Fibroblast of peridontal ligament (primary cell): ENCODE measurements at regions not wholly inside any gene's neighbourhood (a gene's known extent, or its start where the extent isn't known, plus 50 kb on each side); places are given as distances from the start of the nearest gene placed in this dataset.
"Not testable (repeated sequence)": the region's sequence is repeated elsewhere in the genome, so short reads cannot be mapped to it uniquely, and the experiment has no call there.

Source experiments
- DNase-seq: peaks from one replicate; pipeline ENCODE4 v3.0.0-alpha.2; 2010; ENCODE audit errors: extremely low read depth

DNA sequence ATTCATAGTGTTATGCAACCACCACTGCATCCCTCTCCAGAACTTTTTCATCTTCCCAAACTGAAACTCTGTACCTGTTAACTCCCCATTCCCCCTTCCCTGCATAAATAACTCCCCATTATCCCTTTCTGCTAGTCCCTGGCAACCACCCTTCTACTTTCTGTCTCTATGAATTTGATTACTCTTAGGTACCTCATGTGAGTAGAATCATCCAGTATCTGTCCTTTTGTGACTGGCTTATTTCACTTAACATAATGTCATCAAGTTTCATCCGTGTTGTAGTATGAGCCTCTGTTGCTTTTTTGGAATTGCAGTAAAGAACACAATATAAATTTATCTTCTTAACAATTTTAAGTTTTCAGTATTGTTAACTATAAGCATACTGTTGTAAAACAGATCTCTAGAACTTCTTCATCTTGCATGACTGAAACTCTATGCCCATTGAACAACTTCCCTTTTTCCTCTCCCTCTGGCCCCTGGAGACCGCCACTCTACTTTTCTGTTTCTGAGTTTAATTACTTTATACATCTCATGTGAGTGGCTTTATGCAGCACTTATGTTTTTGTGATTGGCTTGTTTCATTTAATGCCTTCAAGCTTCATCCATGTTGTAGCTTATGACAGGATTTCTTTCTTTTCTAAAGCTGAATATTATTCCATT, 87.3 kb upstream of the ABCC4 start:
- no peak for DNase-seq

DNA sequence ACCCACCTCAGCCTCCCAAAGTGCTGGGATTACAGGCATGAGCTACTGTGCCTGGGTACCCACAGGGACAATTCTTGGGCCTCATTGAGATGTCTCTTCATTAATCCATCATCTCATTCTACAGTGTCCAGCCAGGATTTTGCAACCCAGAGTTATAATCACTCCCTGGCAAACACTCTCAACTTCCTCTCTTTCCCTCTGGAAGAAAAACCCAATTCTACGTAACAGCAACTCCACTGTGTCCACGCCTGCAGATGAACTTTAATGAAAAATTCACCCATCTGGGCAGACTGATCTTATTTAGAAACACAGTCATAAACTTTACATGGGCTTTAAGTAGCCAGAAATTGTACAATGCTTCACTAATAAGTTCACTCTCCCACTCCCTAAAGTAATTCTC, 90.1 kb upstream of the ABCC4 start:
- no peak for DNase-seq

DNA sequence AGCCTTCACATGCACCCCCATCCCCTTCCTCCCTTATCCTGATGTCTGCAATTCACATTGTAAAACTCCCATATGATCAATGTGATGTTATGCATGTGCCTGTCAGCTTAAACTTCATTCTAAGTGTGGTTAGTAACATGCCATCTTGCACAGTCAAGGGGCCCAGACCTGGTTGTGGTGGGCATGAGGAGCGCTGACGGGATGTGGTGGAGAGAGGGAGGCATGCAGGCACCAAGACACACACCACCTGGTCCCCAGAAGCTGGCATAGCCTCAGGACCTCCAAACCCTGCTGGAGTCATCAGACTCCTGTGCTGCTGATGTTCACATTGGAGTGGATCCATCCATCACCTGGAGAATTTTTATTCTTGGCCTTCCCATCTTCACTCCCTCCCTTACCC, 90.5 kb upstream of the ABCC4 start:
- no peak for DNase-seq

DNA sequence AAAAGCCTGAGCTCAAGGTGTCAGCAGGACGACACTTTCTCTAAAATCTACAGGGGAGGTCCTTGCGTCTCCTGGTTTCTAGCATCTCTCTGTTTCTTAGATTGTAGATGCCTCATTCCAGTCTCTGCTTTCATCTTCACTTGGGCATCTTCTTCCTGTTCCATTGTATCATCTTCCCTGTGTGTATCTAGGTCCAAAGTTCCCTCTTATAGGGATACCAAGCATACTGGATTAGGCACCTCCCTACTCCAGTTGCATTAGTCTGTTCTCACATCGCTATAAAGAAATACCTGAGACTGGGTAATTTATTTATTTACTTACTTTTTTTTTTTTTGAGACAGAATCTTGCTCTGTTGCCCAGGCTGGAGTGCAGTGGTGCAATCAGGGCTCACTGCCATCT, 91.3 kb upstream of the ABCC4 start:
- DNase-seq: no peak

DNA sequence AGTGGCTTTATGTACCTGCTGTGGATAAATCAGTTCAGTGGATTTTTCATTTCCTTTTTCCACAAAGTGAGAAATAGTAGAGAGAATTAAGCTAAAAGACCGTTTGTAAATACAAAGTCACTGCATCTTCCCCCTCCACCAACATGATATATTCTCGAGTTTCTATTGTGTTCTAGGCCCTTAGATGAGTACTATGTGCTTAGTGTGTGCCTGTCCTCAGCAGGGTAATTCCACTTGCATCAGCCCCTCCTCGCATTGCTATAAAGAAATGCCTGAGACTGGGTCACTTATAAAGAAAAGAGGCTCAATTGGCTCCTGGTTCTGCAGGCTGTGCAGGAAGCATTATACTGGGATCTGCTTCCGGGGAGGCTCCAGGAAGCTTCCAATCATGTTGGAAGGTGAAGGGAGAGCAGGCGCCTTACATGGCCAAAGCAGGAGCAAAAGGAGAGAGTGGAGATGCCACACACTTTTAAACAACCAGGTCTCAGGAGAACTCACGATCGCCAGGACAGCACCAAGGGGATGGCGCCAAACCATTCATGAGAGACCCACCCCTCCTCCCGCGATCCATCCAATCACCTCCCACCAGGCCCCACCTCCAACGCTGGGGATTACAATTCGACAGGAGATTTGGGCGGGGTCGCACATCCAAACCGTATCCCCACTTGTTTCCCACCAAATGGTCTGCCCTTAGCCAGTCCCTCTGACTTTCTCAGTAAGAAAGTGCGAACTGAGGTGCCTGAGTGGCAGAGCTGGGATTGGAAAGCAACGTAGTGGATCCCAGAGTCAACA, 102.3 kb upstream of the ABCC4 start:
- no peak for DNase-seq

DNA sequence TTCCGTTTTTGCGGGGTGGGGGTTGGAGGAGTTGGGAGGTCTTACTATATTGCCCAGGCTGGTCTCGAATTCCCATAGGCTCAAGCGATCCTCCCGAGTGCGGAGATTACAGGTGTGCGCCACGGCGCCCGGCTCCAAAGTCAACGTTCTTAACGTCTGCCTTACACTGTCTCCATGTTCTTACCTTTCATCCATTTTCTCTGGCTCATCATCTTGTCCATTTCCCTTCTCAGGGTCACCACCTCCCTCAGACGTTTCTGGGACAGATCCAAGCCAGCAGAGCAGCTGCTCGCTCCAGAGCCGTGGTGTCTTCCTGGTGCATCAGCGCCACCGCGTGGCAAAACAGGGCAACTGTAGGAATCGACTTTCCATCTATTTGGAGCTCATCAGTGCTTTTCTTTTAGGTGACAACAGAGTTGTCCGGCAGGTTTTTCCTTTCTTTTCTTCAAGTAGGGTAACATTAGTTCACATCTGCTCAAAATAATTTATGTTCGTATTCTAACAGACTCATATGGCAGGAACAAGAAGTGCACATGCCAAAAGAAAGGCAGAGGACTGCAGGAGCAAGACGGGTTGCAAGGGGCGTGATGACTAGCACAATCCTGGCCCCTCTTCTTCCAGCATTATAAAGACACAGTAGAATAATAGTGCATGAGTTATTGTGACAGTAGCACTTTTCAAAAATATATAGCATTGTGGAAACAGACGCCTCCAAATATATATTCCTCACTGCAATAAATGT, 103.1 kb upstream of the ABCC4 start:
- DNase-seq: peak; percentile 75

DNA sequence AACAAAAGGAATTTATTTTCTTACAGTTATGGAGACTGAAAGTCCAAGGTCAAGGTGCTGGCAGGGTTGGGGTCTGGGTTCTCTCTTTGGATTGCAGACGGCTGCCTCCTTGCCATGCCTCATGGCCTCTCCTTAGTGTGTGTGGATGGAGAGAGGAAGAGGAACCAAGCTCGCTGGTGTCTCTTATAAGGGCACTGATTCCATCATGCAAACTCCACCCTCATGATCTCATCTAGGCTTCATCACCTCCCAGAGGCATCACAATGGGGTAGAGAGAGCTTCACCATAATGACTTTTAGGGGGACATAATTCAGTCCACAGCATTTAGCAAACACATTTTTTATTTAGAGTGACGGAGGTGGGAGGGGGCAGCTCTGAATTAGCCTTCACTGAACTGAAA, 104.9 kb upstream of the ABCC4 start:
- no peak for DNase-seq

DNA sequence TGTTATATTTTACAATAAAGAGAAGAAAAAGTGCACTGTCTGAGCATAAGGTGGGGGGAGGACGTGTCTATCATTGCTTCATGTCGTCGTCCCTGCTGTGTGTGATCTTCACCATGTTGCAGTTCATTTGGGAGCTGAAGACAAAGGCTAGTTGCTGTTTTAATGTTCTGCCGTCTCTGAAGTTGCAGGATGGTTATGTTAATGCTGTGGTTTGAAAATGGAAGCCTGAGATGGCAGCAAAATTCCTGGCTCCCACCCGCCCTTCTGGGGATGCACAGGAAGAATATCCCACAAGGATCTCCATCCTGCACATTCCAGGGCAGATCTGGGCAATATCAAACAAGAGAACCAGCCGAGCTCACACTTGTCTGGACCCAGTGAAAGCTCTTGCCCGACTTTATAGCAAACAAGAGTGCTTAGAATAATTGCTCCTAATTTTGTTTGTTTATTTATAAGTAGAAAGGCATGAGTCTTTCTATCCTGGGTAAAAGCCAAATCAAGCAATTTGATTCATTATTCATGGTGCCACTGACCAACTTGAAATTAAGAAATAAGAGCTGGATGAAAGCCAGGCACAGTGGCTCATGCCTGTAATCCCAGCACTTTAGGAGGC, 110.3 kb upstream of the ABCC4 start:
- DNase-seq: no peak

DNA sequence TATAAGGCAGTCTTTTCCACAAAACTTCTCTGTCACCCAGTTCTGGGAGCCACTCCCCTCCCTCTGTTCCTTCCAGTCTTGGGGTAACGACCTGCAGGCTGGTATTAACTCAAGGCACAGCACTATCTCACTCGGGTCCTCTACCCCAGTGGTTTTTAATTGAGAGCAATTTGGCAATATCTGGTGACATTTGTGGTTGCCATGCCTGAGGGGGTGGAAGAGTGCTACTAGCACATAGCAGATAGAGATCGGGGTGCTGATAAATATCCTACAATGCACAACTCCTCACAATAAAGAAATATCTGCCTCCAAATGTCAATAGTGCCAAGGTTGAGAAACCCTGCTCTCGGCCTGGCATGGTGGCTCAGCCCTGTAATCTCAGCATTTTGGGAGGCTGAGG, 117.7 kb upstream of the ABCC4 start:
- DNase-seq: no peak

DNA sequence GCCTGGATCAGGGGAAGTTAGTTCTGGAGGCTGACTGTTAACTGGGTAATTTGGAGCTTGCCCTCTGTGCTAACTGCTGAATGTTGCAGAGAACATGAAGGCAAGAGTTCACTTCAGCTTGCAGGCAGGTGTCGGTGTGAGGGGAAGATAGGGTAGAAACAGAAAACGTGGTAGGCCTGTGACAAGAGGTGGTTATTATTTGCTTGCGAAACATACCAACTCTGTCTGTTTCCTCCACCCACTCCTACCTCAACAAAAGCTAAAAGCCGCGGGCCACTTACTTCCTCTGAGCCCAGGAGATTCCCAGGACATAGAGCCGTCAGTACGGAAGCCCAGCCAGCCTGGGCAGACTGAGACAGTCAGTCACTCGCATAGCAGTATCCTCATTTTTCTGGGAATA, 119.2 kb upstream of the ABCC4 start:
- no peak for DNase-seq

DNA sequence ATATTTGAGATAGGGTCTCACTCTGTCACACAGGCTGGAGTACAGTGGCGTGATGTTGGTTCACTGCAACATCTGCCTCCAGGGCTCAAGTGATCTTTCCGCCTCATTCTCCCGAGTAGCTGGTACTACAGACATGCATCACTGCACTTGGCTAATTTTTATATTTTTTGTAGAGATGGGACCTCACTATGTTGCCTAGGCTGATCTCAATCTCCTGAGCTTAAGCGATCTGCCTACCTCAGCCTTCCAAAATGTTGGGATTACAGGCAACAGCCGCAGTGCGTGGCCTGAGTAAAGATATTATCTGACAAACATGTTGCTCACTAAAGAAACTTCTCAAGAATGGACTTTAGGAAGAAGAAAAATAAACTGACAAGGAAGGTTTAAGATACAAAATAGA, 125.4 kb upstream of the ABCC4 start:
- no peak for DNase-seq

DNA sequence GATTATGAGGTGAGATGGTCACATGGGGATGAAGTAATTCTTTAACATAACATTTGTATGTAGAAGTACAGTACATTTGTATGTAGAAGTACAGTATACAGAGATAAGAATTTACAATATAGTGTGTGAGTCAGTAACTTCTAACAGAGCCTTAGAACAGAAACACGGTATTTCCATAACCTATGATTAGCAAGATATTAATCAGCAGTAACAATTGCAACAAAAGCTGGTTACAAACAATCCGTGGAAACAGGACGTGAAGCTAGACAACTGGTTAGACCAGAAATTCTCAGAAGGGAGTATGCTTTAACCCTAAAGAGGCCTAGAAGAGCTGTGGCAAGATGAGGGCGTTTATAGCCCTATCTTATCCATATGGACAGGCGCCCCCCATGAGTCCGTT, 122.0 kb upstream of the CLDN10 start:
- not testable (repeated sequence) for DNase-seq

DNA sequence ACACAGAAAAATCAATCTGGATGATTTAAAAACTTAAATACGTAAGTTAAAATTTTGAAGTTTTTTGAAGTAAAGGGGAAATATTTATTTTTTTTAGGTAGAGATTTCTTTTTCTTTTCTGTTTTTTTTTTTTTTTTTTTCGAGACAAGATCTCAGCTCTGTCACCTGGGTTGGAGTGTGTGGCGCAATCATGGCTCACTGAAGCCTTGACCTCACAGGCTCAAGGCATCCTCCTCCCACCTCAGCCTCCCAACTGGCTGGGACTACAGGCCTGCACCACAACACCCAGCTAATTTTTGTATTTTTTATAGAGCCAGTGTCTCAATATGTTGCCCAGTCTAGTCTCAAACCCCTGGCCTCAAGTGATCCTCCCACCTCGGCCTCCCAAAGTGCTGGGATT, 120.4 kb upstream of the CLDN10 start:
- no peak for DNase-seq

DNA sequence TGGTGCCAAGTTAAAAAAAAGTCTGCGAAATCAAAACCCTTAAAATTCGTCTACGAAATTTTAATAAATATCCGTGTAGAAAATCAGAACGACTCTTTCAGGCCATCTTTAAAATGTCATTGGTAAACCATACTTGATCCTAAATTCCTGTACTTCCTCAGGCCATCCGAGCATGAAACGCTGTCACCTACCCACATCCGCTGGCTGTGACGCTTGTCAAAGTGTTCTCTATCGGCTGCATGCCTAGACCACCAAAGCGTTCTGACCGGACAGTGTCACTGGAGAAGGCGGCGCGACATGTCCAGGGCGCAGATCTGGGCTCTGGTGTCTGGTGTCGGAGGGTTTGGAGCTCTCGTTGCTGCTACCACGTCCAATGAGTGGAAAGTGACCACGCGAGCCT, 119.0 kb upstream of the CLDN10 start:
- DNase-seq: no peak

DNA sequence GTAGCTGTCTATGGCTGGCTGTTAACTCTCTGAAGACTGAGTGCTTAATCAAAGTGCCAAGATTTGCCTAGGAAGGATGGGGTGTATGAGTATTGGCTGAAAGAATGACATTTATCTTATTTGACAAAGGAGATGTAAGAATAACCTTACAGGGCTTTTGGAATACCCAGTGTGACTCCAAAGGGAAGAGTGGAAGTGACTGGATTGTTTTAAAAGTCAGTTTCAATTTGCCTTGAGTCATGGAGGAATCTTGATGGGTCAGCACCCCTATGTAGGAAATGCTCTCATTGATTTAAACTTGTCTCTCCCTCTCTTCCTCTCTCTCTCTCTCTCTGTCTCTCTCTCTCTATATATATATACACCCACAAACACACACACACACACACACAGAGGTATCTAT, 118.4 kb upstream of the CLDN10 start:
- no peak for DNase-seq

DNA sequence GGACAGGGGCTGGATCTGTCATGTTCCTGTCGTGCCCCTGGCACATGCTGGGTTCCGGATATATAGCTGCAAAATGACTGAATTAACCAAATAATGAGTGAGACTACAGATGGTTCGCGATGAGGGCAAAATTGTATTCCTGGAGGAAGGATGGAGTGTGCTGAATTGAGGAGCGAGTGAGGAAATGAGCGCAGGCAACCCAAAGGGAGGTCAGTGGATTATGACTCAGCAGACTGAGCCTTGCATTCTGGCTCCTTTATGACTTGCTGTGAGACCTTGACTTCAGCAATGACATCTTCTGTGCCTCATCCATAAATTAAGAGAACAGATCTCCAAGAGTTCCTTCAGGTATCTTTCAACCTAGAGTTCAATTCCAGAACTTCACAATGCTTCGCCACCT, 115.0 kb upstream of the CLDN10 start:
- DNase-seq: no peak

DNA sequence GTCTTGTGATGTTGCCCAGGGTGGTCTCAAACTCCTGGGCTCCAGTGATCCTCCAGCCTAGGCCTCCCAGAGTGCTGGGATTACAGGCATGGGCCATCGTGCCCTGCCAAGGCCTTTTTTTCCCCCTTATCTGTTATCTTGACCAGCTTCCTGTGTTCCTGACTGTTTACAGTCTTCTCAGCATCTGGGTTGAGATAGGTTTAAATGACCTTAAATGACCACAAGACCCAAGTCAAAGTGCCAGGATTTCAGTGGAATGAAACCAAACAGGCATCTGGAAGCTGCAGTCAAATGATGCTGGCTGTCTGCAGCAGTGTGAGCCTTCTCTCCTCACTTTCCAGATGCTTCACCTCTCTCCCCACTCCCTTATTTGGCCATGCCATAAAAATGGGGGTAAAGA, 114.2 kb upstream of the CLDN10 start:
- DNase-seq: no peak

DNA sequence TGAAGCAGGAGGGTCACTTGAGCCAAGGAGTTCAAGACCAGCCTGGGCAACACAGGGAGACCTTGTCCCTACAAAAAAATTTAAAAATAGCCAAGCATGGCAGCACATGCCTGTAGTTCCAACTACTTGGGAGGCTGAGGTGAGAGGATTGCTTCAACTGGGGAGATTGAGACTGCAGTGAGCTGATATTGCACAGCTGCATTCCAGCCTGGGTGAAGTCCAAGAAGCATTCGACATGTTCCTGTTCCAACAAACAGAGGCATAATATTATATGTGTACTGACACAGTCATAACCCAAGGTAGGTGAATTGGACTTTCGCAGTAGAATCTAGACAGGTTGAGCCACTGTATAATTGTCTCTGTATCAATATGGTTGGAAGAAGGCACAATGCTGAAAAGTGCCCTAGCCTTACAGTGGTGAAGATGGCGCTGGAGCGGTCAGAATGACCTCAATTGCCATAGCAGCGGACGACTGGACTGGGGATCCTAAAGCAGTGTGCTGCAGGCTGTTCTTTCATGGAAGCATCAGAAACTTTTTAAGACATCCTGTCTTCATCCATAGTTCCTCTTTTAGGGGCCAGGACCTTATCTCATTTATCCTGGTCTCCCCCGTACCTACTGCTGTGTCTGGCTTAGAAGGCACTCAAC, 112.0 kb upstream of the CLDN10 start:
- no peak for DNase-seq

DNA sequence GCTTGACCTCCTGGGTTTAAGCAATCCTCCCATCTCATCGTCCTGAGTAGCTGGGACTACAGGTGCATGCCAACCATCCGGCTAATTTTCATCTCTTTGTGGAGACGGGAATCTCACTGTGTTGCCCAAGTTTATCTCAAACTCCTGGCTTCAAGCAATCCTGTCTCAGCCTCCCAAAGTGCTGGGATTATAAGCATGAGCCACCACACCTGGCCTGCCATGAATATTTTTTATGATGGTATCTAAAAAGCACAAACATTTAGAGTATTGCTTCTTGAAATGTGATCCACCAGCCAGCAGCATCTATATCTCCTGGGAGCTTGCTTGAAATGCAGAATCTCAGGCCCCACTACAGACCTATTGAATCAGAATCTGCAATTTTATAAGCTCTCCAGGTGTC, 111.2 kb upstream of the CLDN10 start:
- no peak for DNase-seq

DNA sequence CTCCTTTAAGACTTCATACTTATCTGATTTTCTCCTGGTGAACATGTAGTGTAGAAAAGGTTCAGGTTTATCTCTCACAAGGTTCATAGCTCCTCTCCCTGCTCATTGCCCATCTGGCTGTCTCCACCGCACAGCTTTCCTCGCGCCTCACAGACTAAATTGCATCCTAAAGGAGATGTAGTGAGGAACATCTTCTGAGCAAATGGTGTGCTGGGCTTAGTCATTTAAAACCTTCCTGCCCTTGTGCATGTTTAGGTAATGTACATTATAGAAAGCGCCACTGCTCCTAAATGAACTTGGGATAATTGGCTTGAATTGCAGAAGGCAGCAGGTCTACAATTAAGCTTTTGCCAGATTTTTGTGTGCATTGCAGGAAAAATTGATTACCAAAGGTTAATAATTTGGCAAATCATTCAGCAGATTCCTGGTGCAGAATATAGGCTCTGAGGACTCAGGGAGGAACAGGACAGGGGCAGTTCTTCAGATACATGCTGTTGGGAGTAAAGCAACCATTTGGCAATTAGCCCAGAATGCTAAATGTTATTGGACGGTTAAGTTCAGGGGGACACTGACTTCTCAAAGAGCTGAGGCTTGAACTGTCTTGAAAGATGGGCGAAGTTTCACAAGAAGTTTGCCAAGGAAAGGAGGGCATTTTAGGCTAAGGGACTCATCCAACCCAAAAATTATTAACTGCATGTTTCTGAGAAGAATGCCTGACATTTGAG, 108.4 kb upstream of the CLDN10 start:
- DNase-seq: no peak

DNA sequence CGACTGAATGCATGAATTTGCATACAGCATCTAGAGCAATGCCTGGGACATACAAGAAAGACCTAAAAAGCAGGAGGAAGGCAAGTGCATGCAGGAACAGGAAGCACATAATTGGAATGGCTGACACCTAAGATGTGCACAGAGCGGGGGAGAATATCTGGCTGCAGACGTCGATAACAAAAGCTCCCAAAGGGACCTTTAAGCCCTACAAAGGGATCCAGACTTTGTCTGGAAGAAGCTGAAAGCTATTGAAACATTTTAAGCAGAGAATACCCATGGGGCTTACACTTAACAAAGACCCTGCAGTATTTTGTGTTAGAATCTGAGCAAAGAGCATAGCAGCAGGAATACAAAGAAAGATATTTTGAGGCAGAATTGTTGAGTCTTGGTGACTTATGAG, 107.4 kb upstream of the CLDN10 start:
- no peak for DNase-seq
